ENCODE measurements at regions not wholly inside any gene's neighbourhood (a gene's known extent, or its start where the extent isn't known, plus 50 kb on each side); places are given as distances from the start of the nearest gene placed in this dataset.

DNA sequence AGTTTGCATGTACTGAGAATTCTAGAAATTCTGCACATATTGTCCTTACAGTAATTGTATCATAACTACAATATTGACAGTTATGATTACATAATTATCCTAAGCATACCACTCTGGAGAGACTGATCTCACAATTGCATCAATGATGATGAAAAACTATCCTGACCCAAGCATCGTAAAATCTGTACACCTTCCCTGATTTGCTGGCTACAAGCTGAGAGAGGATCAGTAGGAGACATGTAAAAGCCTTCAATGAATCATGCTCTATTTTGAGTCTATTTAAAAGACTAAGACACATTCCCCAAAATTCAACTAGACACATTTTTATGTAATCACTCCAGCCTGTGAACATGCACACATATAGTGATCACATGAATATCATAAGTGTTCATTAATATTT, 1833.8 kb downstream of the EFNA5 start:
- no peak for DNase-seq
- 85 to 87% methylated on average over 1 of the region's 1 CpG for WGBS, 2 donors
- Histone ChIP-seq H3K9me3 (peaks cover 0 to 23% (median 0%) of the 10 kb centered on the region in 11 donors), H3K36me3 (no peaks in the 10 kb centered on the region), H3K27ac (no peak overlapping the region), H3K27me3 (no peaks in the 10 kb centered on the region), H3K4me3 (no peak overlapping the region), H3K4me1 (no peaks in the 10 kb centered on the region)
- TF ChIP-seq, protein P1, sequence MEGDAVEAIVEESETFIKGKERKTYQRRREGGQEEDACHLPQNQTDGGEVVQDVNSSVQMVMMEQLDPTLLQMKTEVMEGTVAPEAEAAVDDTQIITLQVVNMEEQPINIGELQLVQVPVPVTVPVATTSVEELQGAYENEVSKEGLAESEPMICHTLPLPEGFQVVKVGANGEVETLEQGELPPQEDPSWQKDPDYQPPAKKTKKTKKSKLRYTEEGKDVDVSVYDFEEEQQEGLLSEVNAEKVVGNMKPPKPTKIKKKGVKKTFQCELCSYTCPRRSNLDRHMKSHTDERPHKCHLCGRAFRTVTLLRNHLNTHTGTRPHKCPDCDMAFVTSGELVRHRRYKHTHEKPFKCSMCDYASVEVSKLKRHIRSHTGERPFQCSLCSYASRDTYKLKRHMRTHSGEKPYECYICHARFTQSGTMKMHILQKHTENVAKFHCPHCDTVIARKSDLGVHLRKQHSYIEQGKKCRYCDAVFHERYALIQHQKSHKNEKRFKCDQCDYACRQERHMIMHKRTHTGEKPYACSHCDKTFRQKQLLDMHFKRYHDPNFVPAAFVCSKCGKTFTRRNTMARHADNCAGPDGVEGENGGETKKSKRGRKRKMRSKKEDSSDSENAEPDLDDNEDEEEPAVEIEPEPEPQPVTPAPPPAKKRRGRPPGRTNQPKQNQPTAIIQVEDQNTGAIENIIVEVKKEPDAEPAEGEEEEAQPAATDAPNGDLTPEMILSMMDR (IDR thresholded peaks at IDR 0.05) = no peak
- ATAC-seq = no peak
- intact Hi-C loops (cut with DNase I) = no loop called here

DNA sequence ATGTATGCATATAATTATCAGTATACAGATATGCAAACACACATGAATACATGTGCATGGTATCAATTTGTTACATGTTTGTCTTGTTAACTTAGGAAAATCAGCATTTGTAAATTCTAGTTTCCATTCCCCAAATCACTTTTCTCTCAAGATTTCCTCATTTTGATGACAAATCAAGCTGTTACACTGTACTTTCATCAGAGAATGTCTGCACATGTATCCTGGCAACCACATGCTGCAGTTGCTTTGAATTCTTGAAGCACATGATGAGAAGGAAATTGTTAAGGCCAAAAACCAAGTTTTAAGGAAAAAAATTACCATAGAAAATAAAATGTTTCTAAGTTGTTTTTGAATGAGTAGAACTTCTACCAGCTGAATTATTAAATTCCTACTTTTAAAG, 1834.5 kb downstream of the EFNA5 start:
- DNase-seq (no peak), ATAC-seq (no peak)
- Histone ChIP-seq H3K27ac (no peak overlapping the region), H3K36me3 (no peaks in the 10 kb centered on the region), H3K27me3 (no peaks in the 10 kb centered on the region), H3K4me1 (no peaks in the 10 kb centered on the region), H3K4me3 (no peak overlapping the region), H3K9me3 (peaks cover 0 to 20% (median 0%) of the 10 kb centered on the region in 11 donors)
- TF ChIP-seq, protein P1 (IDR thresholded peaks at IDR 0.05) = no peak
- intact Hi-C loops (cut with DNase I) = no loop called here

DNA sequence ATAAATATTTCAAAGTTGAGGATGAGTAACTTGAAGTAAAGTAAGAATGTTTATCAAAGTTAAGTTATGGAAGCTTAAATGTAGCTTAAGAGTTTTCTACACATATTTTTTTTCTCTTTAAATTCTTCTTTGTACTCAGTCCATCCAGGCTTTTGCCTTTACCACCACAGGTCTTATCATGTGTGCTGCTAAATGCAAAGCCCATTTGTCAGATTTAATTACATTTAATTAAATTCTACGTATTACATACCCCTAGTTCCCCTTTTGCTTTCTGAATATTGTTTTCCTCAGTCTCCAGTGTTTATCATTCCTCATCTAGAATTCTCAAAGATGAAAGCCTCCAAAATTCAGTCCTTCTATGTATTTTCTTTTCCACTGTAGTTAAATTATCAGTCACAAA, 1841.9 kb downstream of the EFNA5 start:
- TF ChIP-seq, protein P1 (IDR thresholded peaks at IDR 0.05) = no peak

DNA sequence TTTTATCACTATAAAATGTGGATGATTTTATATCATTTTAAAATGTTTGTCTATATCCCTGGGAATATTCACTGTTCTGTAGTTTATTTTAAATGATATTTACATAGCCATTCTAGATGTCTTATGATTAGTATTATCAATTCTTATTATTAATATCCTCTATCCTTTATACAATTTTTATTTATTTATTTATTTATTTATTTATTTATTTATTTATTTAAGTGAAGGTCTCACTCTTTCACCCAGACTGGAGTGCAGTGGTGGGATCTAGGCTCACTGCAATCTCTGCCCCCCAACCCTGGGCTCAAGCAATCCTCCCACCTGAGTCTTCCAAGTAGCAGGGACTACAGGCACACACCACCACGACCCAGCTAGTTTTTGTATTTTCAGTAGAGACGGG, 1848.9 kb downstream of the EFNA5 start:
- WGBS, 2 donors = 65 to 69% methylated on average over 2 of the region's 2 CpGs
- no peaks in the 10 kb centered on the region for H3K4me1 ChIP-seq
- ATAC-seq (no peak), DNase-seq (no peak)
- H3K4me3 ChIP-seq = no peak overlapping the region
- H3K36me3 ChIP-seq = no peaks in the 10 kb centered on the region
- no peaks in the 10 kb centered on the region for H3K27me3 ChIP-seq
- intact Hi-C loops (cut with DNase I) = no loop called here
- no peaks in the 10 kb centered on the region for H3K9me3 ChIP-seq
- no peak overlapping the region for H3K27ac ChIP-seq
- TF ChIP-seq, protein P1 (IDR thresholded peaks at IDR 0.05) = no peak

More for the DNA sequence above, 1841.9 kb downstream of the EFNA5 start:
- Histone ChIP-seq H3K9me3 (no peaks in the 10 kb centered on the region), H3K4me1 (no peaks in the 10 kb centered on the region), H3K36me3 (no peaks in the 10 kb centered on the region), H3K4me3 (no peak overlapping the region), H3K27me3 (no peaks in the 10 kb centered on the region), H3K27ac (no peak overlapping the region)
- ATAC-seq (no peak), DNase-seq (no peak)
- 73 to 87% methylated on average over 1 of the region's 1 CpG for WGBS, 2 donors
- intact Hi-C loops (cut with DNase I) = no loop called here

DNA sequence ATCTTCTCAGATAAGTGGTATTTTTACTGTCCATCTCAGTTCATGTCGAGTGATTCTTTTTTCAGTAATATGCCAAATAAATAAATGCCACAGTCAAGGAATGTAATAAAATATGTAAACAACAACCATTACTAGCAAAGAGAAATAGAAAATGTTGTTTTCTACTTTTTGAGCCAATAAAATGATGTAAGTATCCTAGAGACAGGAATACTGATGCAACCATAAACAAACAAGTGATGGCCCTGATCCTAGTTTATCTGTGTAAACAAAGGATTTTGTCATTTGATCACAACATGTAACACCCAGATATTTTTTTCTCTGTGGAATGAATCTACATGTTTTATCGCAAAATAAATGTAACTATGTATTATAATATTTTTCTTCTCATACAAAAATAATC, 1852.8 kb downstream of the EFNA5 start:
- TF ChIP-seq, protein P1 (IDR thresholded peaks at IDR 0.05) = no peak
- no peaks in the 10 kb centered on the region for H3K27me3 ChIP-seq

More for the DNA sequence above, 1852.8 kb downstream of the EFNA5 start:
- 70 to 76% methylated on average over 2 of the region's 2 CpGs for WGBS, 2 donors
- DNase-seq (no peak), ATAC-seq (no peak)
- Histone ChIP-seq H3K4me3 (no peak overlapping the region), H3K27ac (no peak overlapping the region), H3K36me3 (no peaks in the 10 kb centered on the region), H3K9me3 (no peaks in the 10 kb centered on the region), H3K4me1 (no peaks in the 10 kb centered on the region)
- intact Hi-C loops (cut with DNase I) = no loop called here
